ENCODE measurements at regions not wholly inside any gene's neighbourhood (a gene's known extent, or its start where the extent isn't known, plus 50 kb on each side); places are given as distances from the start of the nearest gene placed in this dataset.

DNA sequence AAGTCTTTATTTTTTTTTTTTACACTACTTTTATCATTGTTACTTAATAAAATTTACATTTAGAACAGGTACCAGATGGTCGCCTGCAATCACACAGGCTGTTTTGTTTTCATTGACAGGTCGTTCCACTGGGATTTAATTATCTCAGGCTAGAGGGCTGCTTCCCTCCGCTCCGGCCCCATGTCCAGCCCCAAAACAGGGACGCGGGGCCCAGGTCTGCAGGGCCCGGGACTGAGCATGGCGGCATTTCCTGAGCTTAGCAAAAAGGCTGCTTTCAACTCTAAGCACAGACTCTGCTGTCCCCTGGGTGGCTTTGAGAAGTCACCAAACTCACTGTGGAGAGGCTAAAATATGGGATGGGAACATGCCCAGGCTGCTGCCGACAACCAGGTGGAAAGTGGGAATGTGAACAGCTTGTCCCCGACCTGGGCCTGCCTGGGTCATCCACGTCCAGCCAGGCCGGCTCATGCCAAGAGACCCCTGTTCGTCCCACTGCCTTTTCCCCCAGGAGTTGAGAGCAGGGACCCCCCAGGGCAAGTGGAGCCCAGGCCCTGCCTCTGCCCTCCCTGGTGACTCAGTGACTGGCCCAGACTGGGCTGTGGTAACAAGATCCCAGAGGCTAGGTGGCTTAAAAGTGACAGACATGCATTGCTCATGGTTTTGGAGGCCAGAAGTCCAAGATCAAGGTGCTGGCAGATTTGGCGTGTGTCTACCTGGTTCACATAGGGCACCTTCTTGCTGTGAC is 150.0 kb downstream of the SHANK2 start:
- H3K4me3 ChIP-seq (ENCODE audit: low read length) = no peak overlapping the region
- DNase-seq (ENCODE audit: low read depth) = no peak
- TF ChIP-seq, protein P1, sequence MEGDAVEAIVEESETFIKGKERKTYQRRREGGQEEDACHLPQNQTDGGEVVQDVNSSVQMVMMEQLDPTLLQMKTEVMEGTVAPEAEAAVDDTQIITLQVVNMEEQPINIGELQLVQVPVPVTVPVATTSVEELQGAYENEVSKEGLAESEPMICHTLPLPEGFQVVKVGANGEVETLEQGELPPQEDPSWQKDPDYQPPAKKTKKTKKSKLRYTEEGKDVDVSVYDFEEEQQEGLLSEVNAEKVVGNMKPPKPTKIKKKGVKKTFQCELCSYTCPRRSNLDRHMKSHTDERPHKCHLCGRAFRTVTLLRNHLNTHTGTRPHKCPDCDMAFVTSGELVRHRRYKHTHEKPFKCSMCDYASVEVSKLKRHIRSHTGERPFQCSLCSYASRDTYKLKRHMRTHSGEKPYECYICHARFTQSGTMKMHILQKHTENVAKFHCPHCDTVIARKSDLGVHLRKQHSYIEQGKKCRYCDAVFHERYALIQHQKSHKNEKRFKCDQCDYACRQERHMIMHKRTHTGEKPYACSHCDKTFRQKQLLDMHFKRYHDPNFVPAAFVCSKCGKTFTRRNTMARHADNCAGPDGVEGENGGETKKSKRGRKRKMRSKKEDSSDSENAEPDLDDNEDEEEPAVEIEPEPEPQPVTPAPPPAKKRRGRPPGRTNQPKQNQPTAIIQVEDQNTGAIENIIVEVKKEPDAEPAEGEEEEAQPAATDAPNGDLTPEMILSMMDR (conservative IDR thresholded peaks at IDR 0.05; ENCODE audit: low read length) = no peak

- TF ChIP-seq, protein P1 (conservative IDR thresholded peaks at IDR 0.05; ENCODE audit: low read length) = no peak
- H3K4me3 ChIP-seq (ENCODE audit: low read length) = no peak overlapping the region
- no peak for DNase-seq (ENCODE audit: low read depth)
Measured at GRCh38 chr11:71101606-71102005, 150.8 kb downstream of the SHANK2 start.

DNA sequence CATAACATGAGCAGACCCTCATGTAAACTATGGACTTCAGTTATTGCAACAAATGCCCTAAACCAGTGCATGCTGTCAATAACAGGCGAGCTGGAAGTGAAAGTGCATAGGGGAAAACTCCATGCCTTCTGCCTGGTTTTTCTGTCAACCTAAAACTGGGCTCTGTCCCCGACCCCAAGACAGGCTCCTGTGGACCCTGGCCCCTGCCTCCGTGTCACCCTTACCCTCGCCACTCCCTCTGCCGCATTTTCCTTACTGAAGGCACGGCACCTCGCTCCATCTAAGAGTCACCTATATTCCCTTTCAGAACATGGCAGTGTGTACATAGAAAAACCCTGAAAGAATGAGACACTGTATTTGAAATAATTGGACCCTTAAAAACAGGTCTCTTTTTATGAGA is 151.3 kb downstream of the SHANK2 start:
- no peak overlapping the region for H3K4me3 ChIP-seq (ENCODE audit: low read length)
- TF ChIP-seq, protein P1 (conservative IDR thresholded peaks at IDR 0.05; ENCODE audit: low read length) = no peak
- DNase-seq (ENCODE audit: low read depth) = no peak

GRCh38 chr11:71098776-71099175 is 153.6 kb downstream of the SHANK2 start:
- no peak overlapping the region for H3K4me3 ChIP-seq (ENCODE audit: low read length)
- no peak for DNase-seq (ENCODE audit: low read depth)
- TF ChIP-seq, protein P1 (conservative IDR thresholded peaks at IDR 0.05; ENCODE audit: low read length) = no peak

GRCh38 chr11:71097506-71098240 is 154.7 kb downstream of the SHANK2 start:
- no peak for DNase-seq (ENCODE audit: low read depth)
- no peak overlapping the region for H3K4me3 ChIP-seq (ENCODE audit: low read length)
- TF ChIP-seq, protein P1 (conservative IDR thresholded peaks at IDR 0.05; ENCODE audit: low read length) = no peak

GRCh38 chr11:71096751-71097388 is 155.5 kb downstream of the SHANK2 start:
- no peak overlapping the region for H3K4me3 ChIP-seq (ENCODE audit: low read length)
- DNase-seq (ENCODE audit: low read depth) = no peak
- TF ChIP-seq, protein P1 (conservative IDR thresholded peaks at IDR 0.05; ENCODE audit: low read length) = no peak

Data from AG10803 (cell line).